ENCODE measurements at regions not wholly inside any gene's neighbourhood (a gene's known extent, or its start where the extent isn't known, plus 50 kb on each side); places are given as distances from the start of the nearest gene placed in this dataset.

GRCh38 chr4:14668296-14668695 is 334.0 kb upstream of the CPEB2 start:
- DNase-seq = no peak

DNA sequence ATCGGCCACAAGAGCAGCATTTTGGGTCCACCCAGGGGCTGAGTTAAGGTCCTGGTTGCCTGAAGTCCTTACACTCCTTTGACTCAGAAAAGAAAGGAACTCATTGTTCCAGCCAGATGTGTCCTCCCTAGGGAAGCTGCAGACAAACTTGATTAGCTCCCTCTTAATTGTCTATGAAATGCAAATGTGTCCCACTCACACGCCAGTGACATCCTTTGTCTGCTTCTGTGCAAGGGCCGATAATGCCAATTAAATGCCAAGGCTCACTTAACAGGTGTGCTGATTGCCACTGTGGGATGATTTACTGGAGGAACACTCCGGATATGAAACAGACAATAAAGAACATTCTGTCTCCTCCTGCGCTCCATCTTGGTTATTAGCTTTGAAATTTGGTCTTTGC is 332.9 kb upstream of the CPEB2 start:
- no peak for DNase-seq

DNA sequence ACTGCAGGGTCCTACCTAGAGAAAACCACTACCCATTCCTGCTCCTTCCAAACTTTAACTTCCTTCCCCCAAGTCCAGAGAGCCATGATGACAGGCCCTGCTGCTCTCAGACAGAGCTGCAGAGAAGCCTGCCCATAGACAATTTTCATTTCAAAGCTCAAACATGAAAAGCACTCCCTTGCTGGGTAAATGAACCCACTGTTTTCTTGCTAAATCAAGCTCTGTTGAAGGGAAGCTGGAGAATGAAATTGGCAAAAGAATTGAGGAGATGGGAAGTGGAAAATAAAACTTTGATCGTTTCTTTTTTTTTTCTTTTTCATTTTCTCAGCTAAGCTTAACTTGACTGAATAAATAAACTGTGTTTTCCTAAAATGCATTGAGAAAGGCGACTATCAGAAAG is 331.1 kb upstream of the CPEB2 start:
- DNase-seq = no peak

- no peak for DNase-seq
These were observed 326.8 kb upstream of the CPEB2 start for GRCh38 chr4:14675279-14675985.

DNA sequence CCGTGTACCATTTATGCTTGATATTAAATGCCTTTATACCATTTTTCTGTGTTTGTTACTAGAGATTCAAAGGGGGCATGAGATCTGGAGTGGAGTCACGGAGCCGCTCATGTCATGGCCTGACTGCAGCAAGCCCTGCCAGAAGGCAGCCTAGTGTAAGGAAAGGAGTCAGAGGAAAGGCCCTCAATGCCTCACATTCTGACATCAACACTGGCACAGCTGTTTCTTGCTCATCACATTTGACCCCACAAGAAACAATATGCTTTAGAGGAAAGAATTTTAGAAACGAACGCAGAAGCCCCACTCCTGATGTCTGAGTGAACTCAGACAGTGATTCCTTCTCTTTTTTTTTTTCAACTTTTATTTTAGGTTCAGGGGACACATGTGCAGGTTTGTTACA is 322.4 kb upstream of the CPEB2 start:
- no peak for DNase-seq

DNA sequence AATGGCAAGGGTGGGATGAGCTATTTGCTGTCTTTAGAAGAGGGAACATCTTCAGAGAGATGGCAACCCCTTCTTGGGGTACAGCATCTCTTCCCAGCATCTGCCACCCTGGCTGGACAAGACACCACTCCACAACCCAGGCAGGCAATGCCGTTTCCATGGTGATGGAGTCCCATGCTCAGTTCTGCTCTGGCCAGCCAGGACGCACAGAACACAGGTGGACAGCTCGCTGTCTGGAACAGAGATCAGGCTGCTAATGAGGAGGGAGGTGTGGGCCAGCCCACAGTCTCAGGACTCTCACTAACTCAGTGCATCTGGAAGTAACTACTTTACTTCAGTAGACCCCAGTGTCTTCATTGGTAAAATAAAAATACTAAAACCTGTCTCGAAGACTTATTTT is 321.0 kb upstream of the CPEB2 start:
- DNase-seq = no peak

GRCh38 chr4:14693728-14694127 is 308.6 kb upstream of the CPEB2 start:
- DNase-seq = no peak

DNA sequence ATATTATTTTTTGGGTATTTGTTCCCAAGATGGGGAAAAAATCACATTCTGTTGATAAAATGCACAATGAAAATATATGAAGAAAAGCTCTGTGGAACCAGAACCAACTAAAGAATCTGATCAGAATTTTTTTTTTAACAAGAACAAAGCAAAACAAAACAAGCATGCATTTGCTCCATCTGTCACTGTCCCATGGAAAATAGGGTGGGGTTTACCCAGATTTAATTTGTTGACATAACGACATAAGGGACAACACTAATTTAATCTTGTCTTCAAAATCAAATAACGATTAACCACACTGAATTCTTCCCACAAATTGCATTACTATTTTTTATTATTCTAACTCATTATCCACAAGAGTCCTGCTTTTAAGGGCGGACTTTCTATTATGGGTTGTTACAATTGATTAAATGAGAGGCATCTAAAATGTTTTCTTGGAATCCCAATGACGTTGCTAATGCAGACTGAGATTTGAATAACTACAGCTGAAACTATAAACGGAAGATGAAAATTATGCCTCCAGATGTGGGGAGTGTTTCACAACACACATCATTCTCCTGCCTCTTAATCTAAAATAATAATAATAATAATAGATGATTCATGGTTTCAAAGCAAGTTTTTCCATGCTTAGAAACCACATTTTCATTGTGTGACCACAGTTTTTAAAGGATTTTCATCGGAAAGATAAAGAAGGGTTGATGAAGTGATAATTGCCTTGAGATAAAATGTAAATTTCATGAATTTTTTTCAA is 307.0 kb upstream of the CPEB2 start:
- no peak for DNase-seq

DNA sequence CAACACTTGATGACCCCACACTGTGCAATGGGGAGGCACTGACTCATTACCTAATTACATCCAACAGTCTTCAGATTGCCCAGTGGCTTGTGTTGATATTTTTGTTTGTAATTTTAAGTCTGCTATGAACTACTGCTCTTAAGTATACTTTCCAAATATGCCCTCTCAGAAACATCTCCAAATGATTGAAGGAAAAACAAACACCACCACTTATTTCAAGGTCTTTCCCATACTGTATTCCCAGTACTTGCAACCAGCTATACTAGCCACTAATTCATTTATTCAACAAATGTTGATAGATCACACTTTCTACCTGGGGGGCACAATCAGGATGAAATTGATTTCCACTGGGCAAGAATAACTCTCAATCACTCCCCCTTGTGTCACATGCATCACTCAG is 302.2 kb upstream of the CPEB2 start:
- no peak for DNase-seq

- DNase-seq = no peak
These were observed 301.7 kb upstream of the CPEB2 start for GRCh38 chr4:14700544-14700943.

- DNase-seq = no peak
These were observed 300.9 kb upstream of the CPEB2 start for GRCh38 chr4:14701389-14701788.

GRCh38 chr4:14701896-14702295 is 300.4 kb upstream of the CPEB2 start:
- no peak for DNase-seq

DNA sequence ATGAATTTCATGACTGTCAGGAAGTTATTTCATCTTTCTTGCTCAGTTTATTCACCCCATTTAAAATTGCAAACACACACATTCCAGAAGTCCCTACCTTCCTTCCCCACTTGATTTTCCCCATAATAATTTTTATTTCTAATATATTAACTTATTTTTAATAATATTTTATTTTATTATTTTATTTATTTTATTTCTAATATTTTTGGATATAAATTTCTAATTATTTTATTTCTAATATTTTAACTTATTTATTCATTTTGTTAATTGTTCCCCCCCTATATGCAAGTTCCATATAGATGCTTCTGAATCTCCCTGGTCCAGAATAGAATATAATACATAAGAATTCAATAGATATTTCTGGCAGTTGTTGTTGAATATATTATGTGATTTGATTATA is 293.7 kb upstream of the CPEB2 start:
- DNase-seq = no peak

DNA sequence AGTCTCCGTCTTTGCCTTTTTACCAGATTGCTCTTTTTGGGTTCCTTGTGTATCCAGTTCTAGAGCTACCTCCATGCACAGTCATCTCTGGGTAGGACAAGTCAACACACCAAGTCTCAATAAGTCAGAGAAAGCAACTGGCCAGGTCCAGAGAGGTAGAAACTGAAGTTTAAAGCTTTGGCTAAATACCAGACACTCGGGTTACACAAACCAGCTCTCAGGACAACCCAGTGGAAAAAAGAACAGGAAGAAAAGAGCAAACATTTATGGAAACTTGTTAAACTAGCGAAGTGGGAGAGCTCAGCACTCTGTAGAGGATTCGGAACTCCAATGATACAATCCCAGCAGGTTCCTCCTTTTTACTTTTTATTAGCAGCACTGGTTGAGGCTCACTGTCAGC is 291.0 kb upstream of the CPEB2 start:
- DNase-seq = no peak

DNA sequence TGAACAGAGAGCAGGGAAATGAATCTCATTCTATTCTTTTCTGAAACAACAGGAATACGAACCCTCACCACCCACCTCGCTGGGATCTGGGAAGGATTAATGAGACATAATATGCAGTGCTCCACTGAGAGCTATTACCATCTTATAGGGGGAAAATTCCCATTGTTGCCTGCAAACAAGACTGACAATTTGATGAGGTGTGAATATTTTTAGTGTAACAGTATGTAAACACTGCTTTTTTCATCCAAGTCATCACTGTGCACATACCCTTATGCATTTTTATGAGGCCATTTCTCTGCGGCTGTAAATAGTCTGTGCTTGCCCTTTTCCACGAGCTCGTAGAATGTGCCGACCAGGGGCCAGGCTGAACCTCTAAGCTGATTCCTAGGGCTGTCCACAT is 285.6 kb upstream of the CPEB2 start:
- no peak for DNase-seq

DNA sequence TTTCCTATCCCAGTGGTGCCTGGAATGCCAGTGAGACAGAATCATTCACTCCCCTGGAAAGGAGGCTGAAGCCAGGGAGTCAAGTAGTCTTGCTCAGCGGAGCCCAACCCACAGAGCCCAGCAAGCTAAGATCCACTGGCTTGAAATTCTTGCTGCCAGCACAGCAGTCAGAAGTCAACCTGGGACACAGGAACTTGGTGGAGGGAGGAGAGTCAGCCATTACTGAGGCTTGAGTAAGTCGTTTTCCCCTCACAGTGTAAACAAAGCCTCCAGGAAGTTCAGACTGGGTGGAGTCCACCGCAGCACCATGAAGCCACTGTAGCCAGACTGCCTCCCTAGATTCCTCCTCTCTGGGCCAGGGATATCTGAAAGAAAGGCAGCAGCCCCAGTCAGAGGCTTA is 283.2 kb upstream of the CPEB2 start:
- no peak for DNase-seq

GRCh38 chr4:14726441-14726840 is 275.8 kb upstream of the CPEB2 start:
- no peak for DNase-seq

DNA sequence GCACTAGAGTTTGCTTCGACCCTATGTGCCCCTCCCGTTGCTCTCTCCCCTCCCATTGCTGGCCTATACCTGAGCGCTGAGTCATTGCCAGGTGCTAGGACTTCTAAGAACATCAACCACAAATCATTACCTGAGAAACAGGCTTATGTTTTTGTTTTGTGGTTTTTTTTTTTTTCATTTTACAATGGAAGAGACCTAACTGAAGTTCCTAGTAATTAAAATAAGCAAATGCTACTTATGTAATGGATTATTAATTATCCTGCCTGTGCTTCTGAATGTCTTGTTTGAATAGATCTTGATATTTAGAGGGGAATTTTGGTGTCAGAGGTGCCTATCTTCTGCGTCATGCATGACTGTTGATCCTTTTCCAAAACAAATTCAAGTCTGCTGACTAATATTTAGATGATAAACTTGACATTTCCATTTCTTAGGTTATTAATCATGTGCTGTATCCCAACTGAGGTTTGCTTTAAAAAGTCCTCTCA is 275.4 kb upstream of the CPEB2 start:
- DNase-seq = no peak

DNA sequence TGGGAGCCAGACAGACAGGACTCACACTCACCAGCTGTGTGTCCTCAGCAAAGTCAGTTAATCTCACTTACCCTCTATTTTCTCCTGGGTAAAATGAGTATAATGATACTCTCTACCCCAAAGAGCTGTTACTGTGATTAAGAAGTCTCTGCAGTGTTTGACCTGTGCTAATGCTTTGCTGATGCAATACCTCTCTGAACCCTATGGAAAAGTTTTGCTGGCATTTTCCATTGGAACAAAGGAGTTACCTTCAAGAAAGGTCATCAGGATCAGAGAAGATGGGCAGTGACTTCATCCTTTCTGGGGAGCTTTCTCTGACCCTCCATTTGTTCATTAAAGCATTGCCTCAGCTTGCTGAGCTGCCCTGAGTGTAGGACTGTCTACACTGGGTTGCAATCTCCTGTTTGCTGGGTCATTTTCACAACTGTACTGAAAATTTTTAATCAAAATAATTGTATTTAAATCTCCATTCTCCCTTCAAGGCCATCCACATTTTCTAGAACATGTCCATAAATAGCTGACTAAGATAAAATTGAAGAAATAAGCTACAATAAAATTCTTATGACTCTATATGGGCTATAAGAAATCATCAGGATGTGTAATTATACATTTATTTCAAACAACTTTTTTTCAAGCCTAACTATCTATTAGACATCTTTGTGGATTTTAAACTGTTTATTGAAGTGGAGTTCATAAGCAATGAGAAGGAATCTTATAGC is 272.8 kb upstream of the CPEB2 start:
- no peak for DNase-seq

- DNase-seq = no peak
These were observed 260.2 kb upstream of the CPEB2 start for GRCh38 chr4:14742054-14742453.

DNA sequence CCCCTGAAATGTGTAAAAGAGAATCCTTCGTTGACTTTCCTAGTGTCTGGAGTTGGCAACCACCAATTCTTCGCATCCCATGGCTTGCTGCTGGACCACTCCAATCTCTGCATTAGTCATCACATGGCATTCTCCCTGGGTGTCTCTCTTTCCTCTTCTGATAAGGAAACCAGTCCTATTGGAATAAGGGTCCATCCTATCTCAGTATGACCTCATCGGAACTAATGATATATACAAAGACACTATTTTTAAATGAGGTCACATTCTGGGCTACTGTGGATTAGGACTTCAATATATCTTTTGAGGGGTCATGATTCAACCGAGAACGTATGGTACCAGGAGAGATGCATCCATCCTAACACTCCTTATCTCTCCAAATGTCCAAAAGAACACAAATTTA is 259.1 kb upstream of the CPEB2 start:
- DNase-seq = no peak

DNA sequence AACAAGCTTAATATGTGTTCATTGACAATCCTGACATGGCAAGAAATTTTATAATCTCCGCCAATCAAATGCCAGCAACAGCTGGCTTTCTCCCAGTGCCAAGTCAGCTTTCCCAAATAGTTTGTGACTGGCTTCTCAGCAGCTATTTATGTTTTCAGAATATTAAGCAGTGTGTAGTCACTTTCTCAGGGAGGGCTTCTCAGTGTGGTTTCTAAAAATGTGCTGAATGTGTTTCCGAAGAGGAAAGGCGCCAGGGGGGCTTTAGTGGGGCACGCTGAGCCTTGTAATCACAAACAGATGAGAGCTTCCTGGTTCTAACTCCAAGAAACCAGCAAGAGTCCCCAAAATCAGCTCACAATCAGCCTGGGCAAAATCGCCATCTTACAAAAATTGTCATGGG is 258.7 kb upstream of the CPEB2 start:
- DNase-seq = no peak

DNA sequence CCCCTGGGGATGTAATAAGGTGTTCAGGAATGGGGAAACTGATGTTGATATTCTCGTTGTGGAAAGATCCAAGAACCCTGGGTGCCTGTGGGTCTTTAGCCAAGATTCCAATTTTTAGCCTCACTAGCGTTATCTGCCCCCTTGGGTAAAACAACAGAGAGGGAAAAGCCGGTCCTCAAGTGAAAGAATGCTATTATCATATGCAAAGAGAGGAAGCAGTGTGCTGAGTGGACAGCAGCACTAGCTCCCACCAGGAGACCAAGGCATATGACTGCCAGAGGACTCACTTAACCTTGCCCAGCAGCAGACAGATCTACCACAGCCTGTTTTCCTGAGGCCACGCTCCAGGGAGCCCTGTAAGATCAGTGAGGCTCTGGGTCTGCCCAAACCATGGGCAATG is 257.9 kb upstream of the CPEB2 start:
- no peak for DNase-seq

- no peak for DNase-seq
These were observed 252.4 kb upstream of the CPEB2 start for GRCh38 chr4:14749910-14750309.

Measured in activated gamma-delta T cell (primary cell).